ENCODE measurements at regions not wholly inside any gene's neighbourhood (a gene's known extent, or its start where the extent isn't known, plus 50 kb on each side); places are given as distances from the start of the nearest gene placed in this dataset.

DNA sequence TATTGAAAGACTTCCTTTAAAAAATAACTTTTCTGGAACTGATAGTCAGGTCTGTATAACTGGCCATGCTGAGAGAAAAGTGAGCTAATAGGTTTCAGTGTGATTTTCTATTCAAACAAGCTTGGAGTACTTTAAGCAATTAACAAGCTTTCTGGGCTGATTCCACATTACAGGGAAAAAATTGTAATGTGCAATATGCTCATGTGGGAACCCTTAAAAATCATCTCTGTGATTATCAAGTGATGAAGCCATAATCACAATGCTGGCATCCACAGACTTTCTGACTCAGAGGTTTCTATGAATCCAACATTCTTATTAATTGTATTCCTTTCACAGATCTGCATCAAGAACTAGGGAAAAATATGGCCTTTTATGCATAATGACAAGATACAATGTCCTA is 212.2 kb upstream of the ACO1 start:
- Histone ChIP-seq H3K4me1 (replicated peaks in 1 of 2; ENCODE audit: control insufficient read depth in 2 of 2, insufficient read depth in 2 of 2, low read length in 2 of 2) (no peaks in the 10 kb centered on the region), H3K9ac (ENCODE audit: insufficient read depth in 1 of 2, low read depth in 2 of 2, low read length in 2 of 2) (no peak overlapping the region), H3K4me3 (no peak overlapping the region), H3K27ac (ENCODE audit: extremely low read depth, low read depth, low read length) (no peak overlapping the region), H3K9me1 (ENCODE audit: control insufficient read depth, insufficient read depth, low read length) (no peaks in the 10 kb centered on the region), H4K20me1 (replicated peaks; ENCODE audit: control insufficient read depth, insufficient read depth, low read length) (no peaks in the 10 kb centered on the region), H3K36me3 (ENCODE audit: control insufficient read depth, insufficient read depth, low read length) (no peaks in the 10 kb centered on the region), H3K79me2 (ENCODE audit: control insufficient read depth, insufficient read depth, low read length) (no peaks in the 10 kb centered on the region), H3K9me3 (replicated peaks; ENCODE audit: control insufficient read depth, insufficient read depth, low read depth, low read length) (no peaks in the 10 kb centered on the region), H3K4me2 (ENCODE audit: insufficient read depth, low read length) (no peak overlapping the region), H2AFZ (ENCODE audit: low read depth, low read length) (no peak overlapping the region), H3K27me3 (ENCODE audit: control insufficient read depth in 2 of 2, insufficient read depth in 2 of 2, low read length in 2 of 2) (no peaks in the 10 kb centered on the region)
- FAIRE-seq (no peak), DNase-seq (ENCODE audit: extremely low read depth in 1 of 4, low spot score in 3 of 4) (no peak), ATAC-seq (no peak)
- BruUV-seq (replicated peaks) = no TSS peak
- ChIA-PET CTCF (ENCODE audit: low intra/inter-chr PET ratio) (no interaction called here), POLR2A (no interaction called here)
- in situ Hi-C loops (cut with MboI) (no loop called here), intact Hi-C loops (cut with micrococcal nuclease) (no loop called here)
- TF ChIP-seq CBFA2T3 (IDR thresholded peaks at IDR 0.05) (no peak), ATF1 (CRISPR knock-in tag; IDR thresholded peaks at IDR 0.05) (no peak), ATF1 (tag; IDR thresholded peaks at IDR 0.05) (no peak), CBX5 (IDR thresholded peaks at IDR 0.05; ENCODE audit: borderline replicate concordance, low read depth) (no peak), ZNF384 (IDR thresholded peaks at IDR 0.05; ENCODE audit: low read depth, low read length) (no peak), SP2 (IDR thresholded peaks at IDR 0.05; ENCODE audit: extremely low read depth, low read depth, low read length, poor library complexity, severe bottlenecking) (no peak), KLF13 (tag; IDR thresholded peaks at IDR 0.05; ENCODE audit: borderline replicate concordance, low read depth) (no peak), FOXK2 (conservative IDR thresholded peaks at IDR 0.05 in 1 of 2, IDR thresholded peaks at IDR 0.05 in 1 of 2; ENCODE audit: low read depth in 2 of 2) (no peak), NFRKB (IDR thresholded peaks at IDR 0.05; ENCODE audit: low read depth) (no peak), ESRRA (IDR thresholded peaks at IDR 0.05; ENCODE audit: borderline replicate concordance, low read depth) (no peak), RBM34 (IDR thresholded peaks at IDR 0.05; ENCODE audit: borderline replicate concordance, insufficient read depth, low read length) (no peak), ZNF76 (CRISPR knock-in tag; IDR thresholded peaks at IDR 0.05; ENCODE audit: borderline replicate concordance) (no peak), HNRNPLL (IDR thresholded peaks at IDR 0.05; ENCODE audit: low read depth, low read length, poor library complexity, severe bottlenecking) (no peak), GTF2A2 (tag; IDR thresholded peaks at IDR 0.05) (no peak), ETV5 (CRISPR knock-in tag; IDR thresholded peaks at IDR 0.05; ENCODE audit: low read depth) (no peak)
- TF ChIP-seq, protein P1, sequence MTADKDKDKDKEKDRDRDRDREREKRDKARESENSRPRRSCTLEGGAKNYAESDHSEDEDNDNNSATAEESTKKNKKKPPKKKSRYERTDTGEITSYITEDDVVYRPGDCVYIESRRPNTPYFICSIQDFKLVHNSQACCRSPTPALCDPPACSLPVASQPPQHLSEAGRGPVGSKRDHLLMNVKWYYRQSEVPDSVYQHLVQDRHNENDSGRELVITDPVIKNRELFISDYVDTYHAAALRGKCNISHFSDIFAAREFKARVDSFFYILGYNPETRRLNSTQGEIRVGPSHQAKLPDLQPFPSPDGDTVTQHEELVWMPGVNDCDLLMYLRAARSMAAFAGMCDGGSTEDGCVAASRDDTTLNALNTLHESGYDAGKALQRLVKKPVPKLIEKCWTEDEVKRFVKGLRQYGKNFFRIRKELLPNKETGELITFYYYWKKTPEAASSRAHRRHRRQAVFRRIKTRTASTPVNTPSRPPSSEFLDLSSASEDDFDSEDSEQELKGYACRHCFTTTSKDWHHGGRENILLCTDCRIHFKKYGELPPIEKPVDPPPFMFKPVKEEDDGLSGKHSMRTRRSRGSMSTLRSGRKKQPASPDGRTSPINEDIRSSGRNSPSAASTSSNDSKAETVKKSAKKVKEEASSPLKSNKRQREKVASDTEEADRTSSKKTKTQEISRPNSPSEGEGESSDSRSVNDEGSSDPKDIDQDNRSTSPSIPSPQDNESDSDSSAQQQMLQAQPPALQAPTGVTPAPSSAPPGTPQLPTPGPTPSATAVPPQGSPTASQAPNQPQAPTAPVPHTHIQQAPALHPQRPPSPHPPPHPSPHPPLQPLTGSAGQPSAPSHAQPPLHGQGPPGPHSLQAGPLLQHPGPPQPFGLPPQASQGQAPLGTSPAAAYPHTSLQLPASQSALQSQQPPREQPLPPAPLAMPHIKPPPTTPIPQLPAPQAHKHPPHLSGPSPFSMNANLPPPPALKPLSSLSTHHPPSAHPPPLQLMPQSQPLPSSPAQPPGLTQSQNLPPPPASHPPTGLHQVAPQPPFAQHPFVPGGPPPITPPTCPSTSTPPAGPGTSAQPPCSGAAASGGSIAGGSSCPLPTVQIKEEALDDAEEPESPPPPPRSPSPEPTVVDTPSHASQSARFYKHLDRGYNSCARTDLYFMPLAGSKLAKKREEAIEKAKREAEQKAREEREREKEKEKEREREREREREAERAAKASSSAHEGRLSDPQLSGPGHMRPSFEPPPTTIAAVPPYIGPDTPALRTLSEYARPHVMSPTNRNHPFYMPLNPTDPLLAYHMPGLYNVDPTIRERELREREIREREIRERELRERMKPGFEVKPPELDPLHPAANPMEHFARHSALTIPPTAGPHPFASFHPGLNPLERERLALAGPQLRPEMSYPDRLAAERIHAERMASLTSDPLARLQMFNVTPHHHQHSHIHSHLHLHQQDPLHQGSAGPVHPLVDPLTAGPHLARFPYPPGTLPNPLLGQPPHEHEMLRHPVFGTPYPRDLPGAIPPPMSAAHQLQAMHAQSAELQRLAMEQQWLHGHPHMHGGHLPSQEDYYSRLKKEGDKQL (CRISPR knock-in tag; IDR thresholded peaks at IDR 0.05; ENCODE audit: borderline replicate concordance) = no peak
- TF ChIP-seq, protein P2, sequence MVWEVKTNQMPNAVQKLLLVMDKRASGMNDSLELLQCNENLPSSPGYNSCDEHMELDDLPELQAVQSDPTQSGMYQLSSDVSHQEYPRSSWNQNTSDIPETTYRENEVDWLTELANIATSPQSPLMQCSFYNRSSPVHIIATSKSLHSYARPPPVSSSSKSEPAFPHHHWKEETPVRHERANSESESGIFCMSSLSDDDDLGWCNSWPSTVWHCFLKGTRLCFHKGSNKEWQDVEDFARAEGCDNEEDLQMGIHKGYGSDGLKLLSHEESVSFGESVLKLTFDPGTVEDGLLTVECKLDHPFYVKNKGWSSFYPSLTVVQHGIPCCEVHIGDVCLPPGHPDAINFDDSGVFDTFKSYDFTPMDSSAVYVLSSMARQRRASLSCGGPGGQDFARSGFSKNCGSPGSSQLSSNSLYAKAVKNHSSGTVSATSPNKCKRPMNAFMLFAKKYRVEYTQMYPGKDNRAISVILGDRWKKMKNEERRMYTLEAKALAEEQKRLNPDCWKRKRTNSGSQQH (CRISPR knock-in tag; IDR thresholded peaks at IDR 0.05) = no peak

Measured in K562 (cell line).